Uterus (tissue), 3 donors: ENCODE measurements at regions not wholly inside any gene's neighbourhood (a gene's known extent, or its start where the extent isn't known, plus 50 kb on each side); places are given as distances from the start of the nearest gene placed in this dataset.
A peak's percentile ranks its signal among the peaks of the same experiment; 100 is the strongest.

Experiments used
- DNase-seq, 2 donors: peaks; one replicate each; pipeline ENCODE4 v3.0.0-alpha.2; 2019 to 2020
- H3K27ac ChIP-seq, 2 donors: fragments of 200-600 bp; sonication (generic); 1 replicate in 1 of 2; 2 replicates in 1 of 2; pipeline ENCODE4 v1.5.1; 2016 to 2018
- H3K27me3 ChIP-seq, 2 donors: fragments of 200-600 bp; sonication (generic); one replicate each; pipeline ENCODE4 v1.5.1; 2018 to 2019; ENCODE audit warnings: control low read depth in 1 of 2
- H3K36me3 ChIP-seq, 2 donors: fragments of 200-600 bp; sonication (generic); one replicate each; pipeline ENCODE4 v1.5.1; 2019; ENCODE audit warnings: control low read depth in 1 of 2
- H3K4me1 ChIP-seq, 2 donors: fragments of 200-600 bp; sonication (generic); one replicate each; pipeline ENCODE4 v1.5.1; 2018 to 2019; ENCODE audit warnings: control low read depth in 1 of 2
- H3K4me3 ChIP-seq, 2 donors: fragments of 200-600 bp; sonication (generic); 1 replicate in 1 of 2; 2 replicates in 1 of 2; pipeline ENCODE4 v1.5.1; 2018 to 2019; ENCODE audit warnings: mild to moderate bottlenecking in 1 of 2
- H3K9me3 ChIP-seq, 2 donors: fragments of 200-600 bp; sonication (generic); one replicate each; pipeline ENCODE4 v1.5.1; 2019; ENCODE audit warnings: control low read depth in 1 of 2
- CTCF ChIP-seq, 4 experiments: fragments of 200-600 bp in 2 of 4; fragments of 450-650 bp in 2 of 4; sonication (generic) in 2 of 4; IDR thresholded peaks; one replicate each; pipeline ENCODE4 v1.5.1; 2016 to 2019; ENCODE audit warnings: antibody characterized with exemption in 4 of 4, mild to moderate bottlenecking in 2 of 4, moderate library complexity in 1 of 4
- POLR2A ChIP-seq, 2 donors: fragments of 450-650 bp; IDR thresholded peaks; one replicate each; pipeline ENCODE4 v1.6.1; 2016; ENCODE audit warnings: antibody characterized with exemption in 2 of 2, mild to moderate bottlenecking in 1 of 2, moderate library complexity in 1 of 2
- intact Hi-C: fragments of 100-400 bp; cut with DNase I; formaldehyde crosslinking; loops from one replicate; pipeline ENCODE4 v1.15.1; 2023; ENCODE audit warnings: low total_unique reads
- donor health status: DM: yes; HTN: yes; CAD: no.

DNA sequence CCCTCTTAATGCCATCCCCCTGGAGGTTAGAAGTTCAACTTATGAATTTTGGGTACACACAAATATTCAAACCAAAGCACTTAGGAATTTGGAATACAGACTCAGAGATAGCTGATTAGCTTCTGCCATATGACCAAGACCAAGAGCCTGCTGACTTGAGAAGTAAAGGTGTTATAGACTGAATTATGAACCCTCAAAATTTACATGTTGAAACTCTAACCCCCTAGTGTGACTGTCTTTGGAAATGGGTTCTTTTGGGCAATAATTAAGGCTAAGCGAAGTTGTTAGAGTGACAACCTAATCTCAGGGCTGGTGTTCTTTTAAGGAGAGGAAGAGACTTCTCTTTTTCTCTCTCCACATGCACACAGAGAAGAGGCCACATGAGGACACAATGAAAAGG, 151.2 kb downstream of the COX18 start:
- Histone ChIP-seq H3K9me3 (no peaks in the 10 kb centered on the region), H3K27ac (no peak overlapping the region), H3K4me3 (no peak overlapping the region), H3K4me1 (no peaks in the 10 kb centered on the region), H3K27me3 (no peaks in the 10 kb centered on the region), H3K36me3 (no peaks in the 10 kb centered on the region)
- intact Hi-C loops: no loop called here
- TF ChIP-seq POLR2A (IDR thresholded peaks at IDR 0.05) (no peak), CTCF (IDR thresholded peaks at IDR 0.05) (no peak)
- DNase-seq: no peak

DNA sequence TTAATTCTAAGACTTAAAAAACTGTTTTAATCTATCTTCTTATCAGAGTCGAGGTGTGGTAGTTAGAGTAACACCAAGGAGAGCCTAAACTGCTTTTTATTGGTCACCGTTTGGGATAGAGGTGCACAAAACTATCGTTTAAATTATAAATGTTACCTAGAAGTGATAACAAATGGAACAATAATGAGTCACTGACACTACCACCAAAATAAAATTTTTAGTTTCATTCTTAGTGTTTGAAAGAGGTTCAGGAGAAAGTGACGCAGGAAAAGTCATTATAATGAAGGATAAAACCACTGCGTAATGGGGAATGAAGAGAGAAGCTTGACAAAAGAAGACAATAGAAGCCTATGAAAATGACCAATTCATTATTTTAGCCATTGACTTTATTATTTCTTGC, 158.2 kb downstream of the COX18 start:
- TF ChIP-seq POLR2A (IDR thresholded peaks at IDR 0.05): no peak
- no peak for TF ChIP-seq CTCF (IDR thresholded peaks at IDR 0.05)
- Histone ChIP-seq H3K4me1 (no peaks in the 10 kb centered on the region), H3K9me3 (no peaks in the 10 kb centered on the region), H3K27ac (no peak overlapping the region), H3K36me3 (no peaks in the 10 kb centered on the region), H3K27me3 (no peaks in the 10 kb centered on the region), H3K4me3 (no peak overlapping the region)
- intact Hi-C loops: no loop called here
- DNase-seq: no peak

DNA sequence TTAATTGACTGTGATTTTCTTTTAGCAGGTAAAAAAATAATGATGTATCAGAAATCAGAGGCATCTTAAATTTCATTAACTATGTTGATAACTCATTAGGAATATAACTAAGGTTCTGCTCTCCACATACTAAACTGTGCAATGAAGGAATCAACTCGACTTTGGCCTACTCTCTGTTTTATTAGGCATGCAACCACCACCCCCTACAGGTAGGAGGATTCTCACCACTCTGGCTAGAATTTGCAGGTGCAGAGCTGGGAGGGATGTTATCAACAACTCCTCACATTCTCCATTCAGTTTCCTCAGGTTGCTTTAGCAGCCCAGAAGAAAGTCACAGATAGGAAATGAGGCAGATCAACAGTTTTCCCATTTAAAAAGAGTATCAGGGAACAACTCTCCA, 160.1 kb downstream of the COX18 start:
- TF ChIP-seq CTCF (IDR thresholded peaks at IDR 0.05) (peak; percentile 24 to 66 (median 51)), POLR2A (IDR thresholded peaks at IDR 0.05) (no peak)
- Histone ChIP-seq H3K4me1 (no peaks in the 10 kb centered on the region), H3K27ac (no peak overlapping the region), H3K27me3 (no peaks in the 10 kb centered on the region), H3K9me3 (no peaks in the 10 kb centered on the region), H3K36me3 (no peaks in the 10 kb centered on the region), H3K4me3 (no peak overlapping the region)
- no peak for DNase-seq
- intact Hi-C loops: no loop called here

DNA sequence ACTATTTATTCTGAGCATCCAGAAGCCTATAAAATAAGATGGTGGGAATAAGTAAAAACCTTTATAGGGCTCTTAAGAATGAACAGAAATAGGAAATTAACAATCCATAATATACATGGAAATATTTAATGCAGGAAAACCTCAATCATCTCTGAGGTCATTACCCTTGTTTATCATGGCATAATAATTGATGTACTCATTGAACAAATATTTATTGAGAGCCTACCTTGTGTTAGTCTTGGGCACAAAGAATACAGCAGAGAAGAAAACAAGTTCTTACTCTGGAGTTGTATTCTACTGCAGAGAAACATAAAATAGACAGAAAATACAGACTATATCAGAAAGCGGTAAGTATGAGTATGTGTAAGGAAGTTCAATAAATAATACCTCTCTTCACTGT, 167.2 kb downstream of the COX18 start:
- Histone ChIP-seq H3K4me1 (peaks cover 0 to 2% of the 10 kb centered on the region in 2 donors), H3K4me3 (no peak overlapping the region), H3K27me3 (no peaks in the 10 kb centered on the region), H3K27ac (no peak overlapping the region), H3K9me3 (no peaks in the 10 kb centered on the region), H3K36me3 (no peaks in the 10 kb centered on the region)
- TF ChIP-seq POLR2A (IDR thresholded peaks at IDR 0.05) (no peak), CTCF (IDR thresholded peaks at IDR 0.05) (no peak)
- DNase-seq: no peak
- intact Hi-C loops: no loop called here

GRCh38 chr4:72901553-72901952, 168.0 kb downstream of the COX18 start:
- TF ChIP-seq CTCF (IDR thresholded peaks at IDR 0.05): no peak
- TF ChIP-seq POLR2A (IDR thresholded peaks at IDR 0.05): no peak
- DNase-seq: no peak
- Histone ChIP-seq H3K36me3 (no peaks in the 10 kb centered on the region), H3K27me3 (no peaks in the 10 kb centered on the region), H3K27ac (no peak overlapping the region), H3K4me3 (no peak overlapping the region), H3K9me3 (no peaks in the 10 kb centered on the region), H3K4me1 (peaks cover 6 to 9% of the 10 kb centered on the region in 2 donors)
- intact Hi-C loops: no loop called here
